Esophagus squamous epithelium (tissue), 4 donors: ENCODE measurements at regions not wholly inside any gene's neighbourhood (a gene's known extent, or its start where the extent isn't known, plus 50 kb on each side); places are given as distances from the start of the nearest gene placed in this dataset.

Experiments
- CTCF ChIP-seq, 6 experiments: fragments of 450-650 bp in 4 of 6; fragments of 200-600 bp in 2 of 6; sonication (generic) in 2 of 6; IDR thresholded peaks; one replicate each; pipeline ENCODE4 v1.5.1; 2016 to 2019; ENCODE audit warnings: antibody characterized with exemption in 6 of 6, mild to moderate bottlenecking in 4 of 6, moderate library complexity in 4 of 6
- POLR2A ChIP-seq, 4 donors: fragments of 450-650 bp; IDR thresholded peaks; one replicate each; pipeline ENCODE4 v1.6.1; 2017; ENCODE audit warnings: antibody characterized with exemption in 4 of 4, mild to moderate bottlenecking in 4 of 4, moderate library complexity in 3 of 4

DNA sequence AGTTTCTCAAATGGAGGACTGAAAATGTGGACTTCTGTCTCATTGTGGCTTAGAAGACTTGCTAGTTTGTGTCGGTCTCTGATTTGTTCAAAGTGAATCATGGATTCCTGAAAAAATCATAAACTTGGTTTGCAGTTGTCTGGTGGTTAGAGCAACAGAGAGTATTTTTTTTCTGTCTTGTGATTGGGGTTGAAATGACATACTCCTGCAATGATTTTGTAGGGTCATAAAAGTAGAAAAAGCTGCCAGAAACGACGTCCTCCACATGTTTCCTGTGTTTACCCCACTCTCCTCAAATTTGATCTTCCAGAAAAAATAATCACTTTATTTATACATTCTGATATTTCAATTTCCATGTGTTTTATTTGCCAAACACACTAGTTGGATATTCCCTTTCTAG lies 219.2 kb upstream of the PGR start:
- no peak for TF ChIP-seq CTCF (IDR thresholded peaks at IDR 0.05)
- no peak for TF ChIP-seq POLR2A (IDR thresholded peaks at IDR 0.05)
